BE2C (cell line): ENCODE measurements at regions not wholly inside any gene's neighbourhood (a gene's known extent, or its start where the extent isn't known, plus 50 kb on each side); places are given as distances from the start of the nearest gene placed in this dataset.
"Not testable (repeated sequence)": the region's sequence is repeated elsewhere in the genome, so short reads cannot be mapped to it uniquely, and the experiment has no call there.

Experiments
- DNase-seq: peaks from one replicate; pipeline ENCODE4 v3.0.0-alpha.2; 2020
- H3K27me3 ChIP-seq: fragments of 250-450 bp; sonication (Bioruptor Pico); 2 replicates; pipeline ENCODE4 v1.5.1; 2020; ENCODE audit warnings: mild to moderate bottlenecking
- H3K36me3 ChIP-seq: fragments of 250-450 bp; sonication (Bioruptor Pico); 2 replicates; pipeline ENCODE4 v1.5.1; 2020; ENCODE audit warnings: mild to moderate bottlenecking
- H3K4me1 ChIP-seq: fragments of 250-450 bp; sonication (Bioruptor Pico); 2 replicates; pipeline ENCODE4 v1.5.1; 2020
- H3K4me3 ChIP-seq: 2 replicates; pipeline ENCODE4 v1.5.1; 2011; ENCODE audit warnings: low read depth, low read length
- H3K9me3 ChIP-seq: fragments of 250-450 bp; sonication (Bioruptor Pico); 2 replicates; pipeline ENCODE4 v1.5.1; 2020
- TF ChIP-seq, protein P1 (sequence below): IDR thresholded peaks from 2 replicates; pipeline ENCODE4 v1.5.1; 2012; ENCODE audit warnings: mild to moderate bottlenecking, low read depth, low read length

DNA sequence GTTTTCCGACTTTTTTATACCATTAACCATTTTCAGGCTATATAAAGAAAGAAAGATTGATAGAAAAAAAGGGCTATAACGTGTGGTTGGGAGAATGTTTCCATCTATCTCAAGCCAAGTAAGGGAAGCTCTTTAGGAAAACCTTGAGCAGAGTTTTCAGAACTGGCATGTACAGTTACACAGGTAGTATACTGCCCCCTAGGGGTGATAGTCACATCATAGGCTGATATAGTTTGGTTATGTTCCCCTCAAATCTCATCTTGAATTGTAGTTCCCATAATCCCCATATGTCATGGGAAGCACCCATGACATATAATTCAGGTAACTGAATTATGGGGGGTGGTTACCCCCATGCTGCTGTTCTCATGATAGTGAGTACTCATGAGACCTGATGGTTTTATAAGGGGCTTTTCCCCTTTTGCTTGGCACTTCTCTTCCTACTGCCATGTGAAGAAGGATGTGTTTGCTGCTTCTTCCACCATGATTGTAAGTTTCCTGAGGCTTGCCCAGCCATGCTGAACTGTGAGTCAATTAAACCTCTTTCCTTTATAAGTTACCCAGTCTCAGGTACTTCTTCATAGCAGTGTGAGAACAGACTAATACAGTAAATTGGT is 186.8 kb downstream of the TMA16 start:
- Histone ChIP-seq H3K4me1 (no peaks in the 10 kb centered on the region), H3K36me3 (no peaks in the 10 kb centered on the region), H3K9me3 (no peaks in the 10 kb centered on the region), H3K27me3 (no peaks in the 10 kb centered on the region), H3K4me3 (no peak overlapping the region)
- DNase-seq = peak; percentile 23
- TF ChIP-seq, protein P1, sequence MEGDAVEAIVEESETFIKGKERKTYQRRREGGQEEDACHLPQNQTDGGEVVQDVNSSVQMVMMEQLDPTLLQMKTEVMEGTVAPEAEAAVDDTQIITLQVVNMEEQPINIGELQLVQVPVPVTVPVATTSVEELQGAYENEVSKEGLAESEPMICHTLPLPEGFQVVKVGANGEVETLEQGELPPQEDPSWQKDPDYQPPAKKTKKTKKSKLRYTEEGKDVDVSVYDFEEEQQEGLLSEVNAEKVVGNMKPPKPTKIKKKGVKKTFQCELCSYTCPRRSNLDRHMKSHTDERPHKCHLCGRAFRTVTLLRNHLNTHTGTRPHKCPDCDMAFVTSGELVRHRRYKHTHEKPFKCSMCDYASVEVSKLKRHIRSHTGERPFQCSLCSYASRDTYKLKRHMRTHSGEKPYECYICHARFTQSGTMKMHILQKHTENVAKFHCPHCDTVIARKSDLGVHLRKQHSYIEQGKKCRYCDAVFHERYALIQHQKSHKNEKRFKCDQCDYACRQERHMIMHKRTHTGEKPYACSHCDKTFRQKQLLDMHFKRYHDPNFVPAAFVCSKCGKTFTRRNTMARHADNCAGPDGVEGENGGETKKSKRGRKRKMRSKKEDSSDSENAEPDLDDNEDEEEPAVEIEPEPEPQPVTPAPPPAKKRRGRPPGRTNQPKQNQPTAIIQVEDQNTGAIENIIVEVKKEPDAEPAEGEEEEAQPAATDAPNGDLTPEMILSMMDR = peak; percentile 64

GRCh38 chr4:163688856-163689255 is 194.4 kb downstream of the TMA16 start:
- TF ChIP-seq, protein P1 = no peak
- no peak for DNase-seq
- Histone ChIP-seq H3K27me3 (no peaks in the 10 kb centered on the region), H3K36me3 (no peaks in the 10 kb centered on the region), H3K4me3 (no peak overlapping the region), H3K4me1 (no peaks in the 10 kb centered on the region), H3K9me3 (no peaks in the 10 kb centered on the region)

DNA sequence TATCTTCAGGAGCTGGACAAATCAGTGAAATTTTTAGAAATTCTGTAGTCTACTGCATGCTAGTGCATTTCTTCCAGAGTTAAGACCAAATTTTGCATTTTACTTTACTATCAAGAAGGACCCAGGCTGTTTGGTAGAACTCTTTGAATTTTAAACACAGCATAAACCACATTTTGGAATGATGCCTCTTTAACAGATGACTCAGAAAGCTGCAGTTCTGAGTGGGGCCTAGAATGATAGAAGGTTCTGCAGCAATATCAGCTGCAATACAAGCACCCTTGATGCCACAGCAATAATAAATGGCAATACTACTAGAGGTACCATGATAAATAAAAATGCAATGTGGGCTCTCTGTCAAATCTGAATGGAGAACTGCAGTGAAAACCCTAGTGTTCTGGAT is 198.7 kb downstream of the TMA16 start:
- no peaks in the 10 kb centered on the region for H3K27me3 ChIP-seq
- DNase-seq = no peak
- TF ChIP-seq, protein P1 = no peak

DNA sequence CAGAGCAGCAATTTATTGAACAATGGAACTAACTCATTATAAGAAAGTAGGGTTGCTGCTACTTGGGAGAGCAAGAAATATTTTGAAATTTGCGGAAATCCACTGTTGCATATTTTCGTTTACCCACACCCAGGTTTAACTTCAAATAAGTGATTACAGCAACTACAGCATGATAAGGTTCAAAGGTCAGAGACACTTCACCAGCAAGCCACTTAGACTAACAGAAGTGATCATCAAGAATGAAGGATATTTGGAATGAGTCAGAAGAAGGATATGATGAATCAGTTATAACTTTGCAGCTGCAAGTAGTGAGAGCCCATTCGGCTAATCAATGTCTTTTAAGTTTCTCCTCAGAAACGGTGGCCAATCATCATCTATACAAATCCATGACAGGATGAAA is 199.3 kb downstream of the TMA16 start:
- H3K36me3 ChIP-seq = no peaks in the 10 kb centered on the region
- DNase-seq = no peak
- H3K4me3 ChIP-seq = no peak overlapping the region
- H3K4me1 ChIP-seq = no peaks in the 10 kb centered on the region
- TF ChIP-seq, protein P1 = no peak
- no peaks in the 10 kb centered on the region for H3K9me3 ChIP-seq
- H3K27me3 ChIP-seq = no peaks in the 10 kb centered on the region

More for the DNA sequence above, 198.7 kb downstream of the TMA16 start:
- H3K4me3 ChIP-seq = no peak overlapping the region
- H3K36me3 ChIP-seq = no peaks in the 10 kb centered on the region
- H3K9me3 ChIP-seq = no peaks in the 10 kb centered on the region
- H3K4me1 ChIP-seq = no peaks in the 10 kb centered on the region

DNA sequence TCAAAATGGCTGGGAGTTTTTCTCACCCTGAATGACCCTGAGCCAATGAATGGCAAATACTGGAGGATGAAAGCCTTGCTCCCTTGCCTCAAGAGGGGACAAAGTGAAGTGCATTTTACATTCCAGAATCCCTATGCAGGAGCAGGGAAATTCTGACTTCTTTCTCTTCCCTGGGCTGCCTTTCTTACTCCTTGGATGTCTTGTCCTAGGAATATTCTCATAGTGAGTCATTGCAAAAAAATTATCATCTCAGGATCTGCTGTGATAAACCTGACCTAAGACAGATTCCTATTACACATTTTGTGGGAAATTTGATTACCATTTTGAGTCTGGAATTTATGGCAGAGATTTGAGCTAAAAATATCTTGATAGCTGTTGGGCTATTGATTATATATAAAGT is 199.9 kb downstream of the TMA16 start:
- H3K9me3 ChIP-seq = no peaks in the 10 kb centered on the region
- no peaks in the 10 kb centered on the region for H3K36me3 ChIP-seq

DNA sequence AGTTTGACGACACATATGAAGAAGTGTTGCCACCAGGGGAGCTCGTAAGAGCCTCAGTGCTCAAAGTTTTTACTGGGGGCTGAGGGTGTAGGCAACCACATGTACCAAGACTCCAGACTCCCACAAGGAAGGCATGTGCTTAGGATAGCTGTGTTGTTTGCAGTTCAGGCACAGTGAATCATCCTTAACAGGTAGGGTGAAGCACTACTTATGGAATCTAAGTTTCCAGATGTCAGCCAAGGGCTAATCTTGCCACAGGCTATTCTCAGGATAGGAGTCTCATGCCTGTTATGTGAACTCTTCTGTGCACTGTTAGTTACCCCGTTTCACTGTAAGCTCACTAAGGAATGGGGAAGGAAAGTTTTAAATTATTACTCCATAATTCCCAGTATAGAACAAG is 202.6 kb downstream of the TMA16 start:
- no peak overlapping the region for H3K4me3 ChIP-seq
- no peaks in the 10 kb centered on the region for H3K27me3 ChIP-seq
- H3K9me3 ChIP-seq = no peaks in the 10 kb centered on the region
- TF ChIP-seq, protein P1 = no peak
- no peaks in the 10 kb centered on the region for H3K4me1 ChIP-seq
- no peak for DNase-seq
- no peaks in the 10 kb centered on the region for H3K36me3 ChIP-seq

More for the DNA sequence above, 199.9 kb downstream of the TMA16 start:
- H3K4me3 ChIP-seq = no peak overlapping the region
- DNase-seq = no peak
- H3K27me3 ChIP-seq = no peaks in the 10 kb centered on the region
- no peaks in the 10 kb centered on the region for H3K4me1 ChIP-seq
- TF ChIP-seq, protein P1 = no peak

- not testable (repeated sequence) for H3K4me1 ChIP-seq, H3K4me3 ChIP-seq, H3K36me3 ChIP-seq, H3K27me3 ChIP-seq, H3K9me3 ChIP-seq, DNase-seq
Measured at GRCh38 chr4:163700383-163700782, 205.9 kb downstream of the TMA16 start.
